COLO829 (cell line): ENCODE measurements at regions not wholly inside any gene's neighbourhood (a gene's known extent, or its start where the extent isn't known, plus 50 kb on each side); places are given as distances from the start of the nearest gene placed in this dataset.

ENCODE experiments used
- DNase-seq: peaks from one replicate; pipeline ENCODE4 v3.0.0; 2012; ENCODE audit warnings: low spot score

DNA sequence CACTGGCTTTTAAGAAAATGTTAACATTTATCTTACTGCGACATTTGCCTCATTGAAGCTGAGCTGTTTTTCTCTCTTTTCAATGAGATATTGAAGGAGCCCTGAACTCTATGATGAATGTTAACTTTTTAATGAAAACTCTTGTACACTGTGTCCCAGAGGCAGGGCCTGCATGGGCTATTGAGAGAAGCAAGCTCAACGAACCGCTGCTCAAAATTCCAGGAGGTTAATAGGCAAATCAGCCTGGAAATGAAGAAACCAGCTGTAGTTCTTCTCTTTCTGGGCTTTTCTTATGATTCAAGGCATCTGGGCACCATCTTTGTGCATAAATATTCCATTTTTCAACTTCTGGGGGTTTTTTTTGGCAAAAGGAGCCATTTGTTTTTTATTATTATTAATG is 168.4 kb upstream of the NPVF start:
- DNase-seq, result no peak

GRCh38 chr7:25398418-25398817 is 170.1 kb upstream of the NPVF start:
- DNase-seq, result no peak

GRCh38 chr7:25399000-25399750 is 170.9 kb upstream of the NPVF start:
- DNase-seq, result no peak

- DNase-seq, result no peak
Observed at GRCh38 chr7:25402532-25402931, 174.2 kb upstream of the NPVF start.

GRCh38 chr7:25405736-25406135 is 177.4 kb upstream of the NPVF start:
- no peak for DNase-seq

DNA sequence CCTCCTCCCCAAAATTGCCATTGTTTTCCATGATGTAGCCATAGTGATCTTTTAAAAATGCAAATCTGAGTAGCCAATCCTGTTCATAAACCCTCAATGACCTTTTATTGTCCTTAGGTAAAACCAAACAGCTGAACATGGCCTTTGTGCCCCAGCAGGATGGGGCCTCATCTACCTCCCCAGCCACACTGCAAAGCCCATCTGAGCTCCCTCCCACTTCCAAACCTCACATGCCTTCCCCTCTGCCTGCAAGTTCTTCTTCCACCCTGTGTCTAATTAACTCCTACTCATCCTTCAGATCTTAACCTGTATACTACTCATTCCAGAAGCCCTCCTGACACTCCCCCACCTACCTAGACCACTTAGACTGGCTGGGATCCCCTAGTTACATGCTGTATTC is 178.8 kb upstream of the NPVF start:
- DNase-seq, result no peak

DNA sequence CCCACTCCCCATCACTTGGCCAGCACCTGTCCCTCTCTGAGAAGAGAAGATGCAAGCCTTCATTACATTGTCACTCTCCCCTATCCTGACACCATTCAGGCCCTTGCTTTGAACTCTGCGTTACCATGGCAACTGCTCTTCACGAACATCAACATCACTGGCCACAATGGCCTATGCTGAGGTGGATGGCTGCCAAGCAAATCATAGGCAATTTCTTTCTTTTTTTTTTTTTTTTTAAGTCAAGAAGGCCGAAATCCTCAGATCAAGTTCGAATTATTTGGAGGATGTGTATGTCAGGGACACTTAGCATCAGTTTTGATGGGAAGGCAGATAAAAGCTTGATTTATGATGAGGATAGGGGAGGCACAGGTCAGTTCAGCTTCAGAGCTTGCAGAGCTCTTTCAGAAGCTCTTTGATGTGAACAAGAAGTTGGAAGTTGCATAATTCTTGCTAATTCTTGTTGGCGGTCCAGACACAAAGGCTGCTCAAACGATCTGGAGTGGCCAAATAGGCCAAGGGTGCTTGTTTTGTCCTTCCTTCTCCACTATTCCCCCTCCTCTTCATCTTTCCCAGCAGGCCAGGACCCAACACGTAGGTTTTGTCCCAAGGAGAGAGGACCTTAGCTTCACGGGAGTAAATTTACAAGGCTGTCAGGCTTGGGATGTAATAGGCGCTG is 179.9 kb upstream of the NPVF start:
- no peak for DNase-seq

GRCh38 chr7:25408876-25409275 is 180.6 kb upstream of the NPVF start:
- no peak for DNase-seq

GRCh38 chr7:25409897-25410636 is 181.8 kb upstream of the NPVF start:
- no peak for DNase-seq

DNA sequence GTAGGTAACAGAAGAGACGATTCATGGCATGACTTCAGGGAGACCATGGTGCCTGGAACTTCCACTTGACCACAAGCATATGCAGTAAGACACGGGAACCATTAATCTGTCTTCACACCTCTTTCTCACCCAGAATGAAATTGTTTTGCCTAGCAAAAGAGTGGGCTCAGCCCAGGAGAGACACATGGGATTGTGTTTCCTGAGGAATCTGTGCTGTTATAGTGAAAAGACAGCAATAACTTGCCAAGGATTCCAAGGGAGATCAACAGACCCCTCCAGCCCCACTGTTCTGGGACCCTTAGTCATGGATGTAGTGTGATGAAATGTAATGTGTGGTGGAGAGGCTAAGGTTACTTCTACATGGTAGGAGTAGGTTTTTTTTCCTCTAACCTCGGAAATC is 192.5 kb upstream of the NPVF start:
- DNase-seq, result no peak

GRCh38 chr7:25424113-25424512 is 195.8 kb upstream of the NPVF start:
- no peak for DNase-seq

DNA sequence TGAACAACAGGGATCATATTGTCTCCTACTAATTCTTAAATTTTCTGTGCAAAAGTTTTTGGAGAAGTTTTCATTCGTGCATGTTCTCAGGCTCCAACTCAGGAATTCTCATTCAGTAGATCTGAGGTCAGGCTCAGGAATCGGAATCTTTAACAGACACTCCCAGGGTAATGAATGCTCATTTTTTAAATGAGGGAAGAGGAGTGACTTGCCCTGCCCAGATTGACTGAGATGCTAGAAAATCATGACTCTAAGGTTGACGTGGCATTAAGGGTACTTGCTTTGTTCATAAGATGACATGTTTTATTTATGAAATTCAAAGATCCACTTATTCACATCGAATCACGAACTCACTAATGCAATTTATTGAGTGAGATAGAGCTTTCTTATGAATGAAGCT is 196.6 kb upstream of the NPVF start:
- DNase-seq, result no peak

DNA sequence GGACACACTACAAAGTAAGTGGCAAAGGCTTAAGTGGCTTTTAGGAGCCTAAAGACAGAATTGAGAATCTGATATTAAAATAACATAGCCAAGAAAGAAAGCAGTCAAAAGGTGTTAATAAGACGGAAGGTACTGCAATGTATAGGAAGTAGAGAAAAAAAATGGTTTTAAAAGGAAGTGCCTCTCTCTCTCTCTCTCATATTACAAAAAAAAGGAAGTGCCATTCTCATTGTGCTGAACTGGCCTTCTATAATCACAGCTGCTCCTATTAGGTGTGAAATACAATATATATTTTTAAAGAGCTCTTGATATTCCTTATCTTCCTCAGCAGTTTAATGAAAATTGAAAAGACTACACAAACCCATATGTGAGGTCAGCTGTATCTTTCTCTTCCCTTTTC is 199.4 kb upstream of the NPVF start:
- DNase-seq, result no peak

DNA sequence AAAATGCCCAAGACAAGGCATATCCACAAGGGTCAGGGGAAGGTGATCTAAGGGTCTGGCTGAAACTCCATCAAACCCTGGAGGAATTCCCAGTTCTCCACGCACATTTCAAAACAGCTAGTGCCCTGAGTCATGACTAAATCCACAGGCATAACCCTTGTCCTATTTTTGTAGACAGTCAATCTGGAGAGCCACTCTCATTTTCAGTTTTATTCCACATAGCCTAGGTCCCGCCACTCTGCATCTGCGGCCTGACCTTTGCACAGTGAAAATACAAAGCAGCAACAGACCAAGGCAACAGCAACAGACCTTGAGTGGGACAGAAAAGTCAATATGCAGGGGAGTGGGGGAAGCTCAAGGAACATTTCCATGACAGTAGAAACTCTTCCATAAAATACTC is 201.4 kb upstream of the NPVF start:
- no peak for DNase-seq

GRCh38 chr7:25430200-25430931 is 202.1 kb upstream of the NPVF start:
- no peak for DNase-seq

DNA sequence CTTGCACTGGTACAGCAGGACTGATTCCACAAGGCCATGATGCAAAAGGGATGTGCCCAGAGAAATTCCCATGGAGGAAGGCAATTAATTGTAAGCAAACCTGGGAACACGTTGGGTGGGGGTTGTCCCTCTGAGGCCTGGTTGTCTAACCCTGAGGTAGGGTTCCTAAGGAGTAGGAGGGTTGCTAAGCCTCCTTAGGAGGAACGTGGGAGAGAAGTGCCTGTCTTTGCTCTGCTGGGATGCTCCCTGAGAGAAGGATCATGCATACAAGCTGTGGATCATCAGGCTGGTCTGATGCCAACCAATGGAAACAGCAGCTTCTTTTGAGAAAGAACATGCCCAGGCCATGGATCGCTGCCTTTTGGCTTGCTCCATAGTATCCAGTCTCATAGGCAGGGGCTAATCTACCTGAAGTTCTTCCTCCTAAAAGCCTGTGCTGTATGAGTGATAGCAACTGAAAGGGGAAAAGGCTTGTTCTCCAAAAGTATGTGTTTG is 203.7 kb upstream of the NPVF start:
- no peak for DNase-seq

DNA sequence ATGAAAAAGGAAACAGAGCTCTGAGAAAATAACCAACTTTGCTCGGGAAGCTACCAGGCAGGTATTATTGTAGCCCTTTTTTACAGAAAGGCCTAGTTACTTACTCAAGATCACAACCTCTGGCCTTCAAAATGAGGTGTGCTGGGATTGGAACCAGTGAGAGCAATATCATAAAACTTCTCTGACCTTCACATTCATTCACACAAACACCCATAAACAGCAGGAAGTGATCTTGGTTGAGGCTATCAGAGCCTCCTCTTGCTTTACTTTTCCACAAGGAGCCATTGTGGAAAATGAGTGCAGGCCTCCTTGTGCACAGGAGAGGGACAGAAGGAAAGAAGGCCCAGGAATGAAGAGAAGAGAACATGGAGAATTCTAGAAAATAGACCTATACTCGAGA is 204.5 kb upstream of the NPVF start:
- DNase-seq, result no peak

- no peak for DNase-seq
Observed at GRCh38 chr7:25436413-25436812, 208.1 kb upstream of the NPVF start.

DNA sequence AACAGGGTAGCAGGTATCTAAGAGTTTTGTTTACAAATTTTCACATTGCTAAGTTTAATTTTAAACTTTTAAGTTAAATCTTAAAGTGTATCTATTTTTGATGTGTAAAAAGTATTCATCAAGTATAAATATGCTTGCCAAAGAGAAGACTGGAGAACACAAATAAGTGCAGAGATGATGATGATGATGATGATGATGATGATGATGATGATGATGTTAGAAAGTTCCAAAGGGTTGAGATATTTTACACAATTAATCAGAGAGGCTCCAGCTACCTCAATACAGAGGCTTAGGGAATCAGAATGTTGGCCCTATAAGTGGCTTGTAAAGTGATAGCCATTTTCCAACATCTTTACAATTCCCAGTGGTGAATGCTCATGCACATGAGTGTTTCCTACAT is 209.0 kb upstream of the NPVF start:
- no peak for DNase-seq

DNA sequence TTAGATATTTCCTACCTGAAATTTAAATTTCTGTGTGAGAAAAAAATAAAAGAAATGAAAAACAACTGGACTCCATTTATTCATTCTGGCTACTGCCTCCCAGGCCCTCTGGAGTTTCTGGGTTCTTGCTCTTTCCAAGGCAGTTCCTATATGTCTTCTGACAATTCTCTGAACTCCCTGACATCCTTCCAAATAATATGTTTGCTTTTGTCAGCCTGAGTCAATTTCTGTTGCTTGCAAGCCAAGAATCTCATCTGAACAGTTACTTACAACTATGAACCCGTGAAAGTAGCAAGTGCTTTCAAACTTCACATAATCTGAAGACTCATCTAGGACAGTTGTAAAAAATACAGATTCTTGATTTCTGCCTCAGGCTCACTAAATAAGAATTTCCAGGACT is 216.7 kb upstream of the NPVF start:
- DNase-seq, result no peak

DNA sequence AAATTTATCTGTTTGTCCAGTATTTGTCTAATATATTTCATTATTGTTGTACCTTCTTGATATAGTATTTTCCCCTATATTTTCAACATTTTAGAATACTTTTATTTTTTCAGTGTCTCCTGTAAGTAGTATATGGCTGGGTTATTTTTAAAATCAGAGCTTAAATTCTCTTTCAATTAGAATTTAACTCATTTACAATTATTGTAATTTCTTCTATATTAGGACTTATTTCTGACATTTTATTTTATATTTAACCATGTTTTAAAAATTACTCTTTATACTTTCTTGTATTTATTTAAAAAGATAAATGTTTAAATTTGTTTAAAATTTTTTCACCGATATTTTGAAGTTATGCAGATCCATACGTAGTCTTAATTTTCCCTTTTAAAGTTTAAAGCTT is 220.0 kb upstream of the NPVF start:
- no peak for DNase-seq

GRCh38 chr7:25454020-25454419 is 225.7 kb upstream of the NPVF start:
- DNase-seq, result no peak
